Kidney glomerular epithelial cell (primary cell): ENCODE measurements at regions not wholly inside any gene's neighbourhood (a gene's known extent, or its start where the extent isn't known, plus 50 kb on each side); places are given as distances from the start of the nearest gene placed in this dataset.
"Not testable (repeated sequence)": the region's sequence is repeated elsewhere in the genome, so short reads cannot be mapped to it uniquely, and the experiment has no call there.

ENCODE experiments used
- DNase-seq: peaks from one replicate; lab custom pipeline; 2025; lab: John Stamatoyannopoulos, UW

- no peak for DNase-seq
Observed at GRCh38 chr6:19399406-19399805, 437.8 kb upstream of the ID4 start.

DNA sequence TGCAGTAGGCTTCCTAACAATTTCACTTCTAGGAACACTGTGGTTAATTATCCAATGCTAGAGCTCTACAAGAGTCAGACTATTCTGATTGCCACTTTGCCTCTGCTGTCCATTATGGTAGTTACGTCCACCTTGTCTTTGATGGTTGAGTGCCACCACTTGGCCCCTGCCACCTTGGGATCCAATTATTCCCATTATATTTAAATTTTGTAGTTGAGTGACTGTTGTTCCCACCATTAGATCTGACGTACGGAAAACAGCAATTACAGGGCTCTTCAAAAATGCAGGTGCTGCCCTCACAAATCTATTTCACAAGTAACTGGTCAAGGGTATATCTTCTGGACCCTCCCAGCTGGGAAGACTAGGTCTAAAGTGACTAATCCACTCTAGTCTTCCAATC is 432.3 kb upstream of the ID4 start:
- not testable (repeated sequence) for DNase-seq

DNA sequence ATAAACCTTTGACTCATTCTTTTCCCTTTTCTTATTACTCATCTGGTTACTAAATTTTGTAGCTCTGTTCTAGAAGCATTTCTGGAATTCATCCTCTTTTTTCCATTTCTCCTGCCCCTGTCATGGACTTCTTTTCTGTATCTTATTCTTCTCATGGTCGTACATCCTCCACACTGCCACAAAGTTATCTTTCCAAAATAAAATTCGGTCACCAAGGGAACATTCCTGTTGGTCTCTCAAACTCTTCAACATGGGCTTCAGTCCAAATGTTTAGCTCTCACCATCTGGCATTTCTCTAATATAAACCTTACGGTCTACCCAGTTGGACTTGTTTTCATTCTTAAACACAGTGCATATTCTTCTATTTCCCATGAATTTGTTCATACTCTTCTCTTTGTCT is 428.8 kb upstream of the ID4 start:
- DNase-seq, result no peak

- peak; percentile 83 for DNase-seq
Observed at GRCh38 chr6:19410481-19410880, 426.7 kb upstream of the ID4 start.

- peak; percentile 21 for DNase-seq
Observed at GRCh38 chr6:19413323-19413722, 423.8 kb upstream of the ID4 start.

DNA sequence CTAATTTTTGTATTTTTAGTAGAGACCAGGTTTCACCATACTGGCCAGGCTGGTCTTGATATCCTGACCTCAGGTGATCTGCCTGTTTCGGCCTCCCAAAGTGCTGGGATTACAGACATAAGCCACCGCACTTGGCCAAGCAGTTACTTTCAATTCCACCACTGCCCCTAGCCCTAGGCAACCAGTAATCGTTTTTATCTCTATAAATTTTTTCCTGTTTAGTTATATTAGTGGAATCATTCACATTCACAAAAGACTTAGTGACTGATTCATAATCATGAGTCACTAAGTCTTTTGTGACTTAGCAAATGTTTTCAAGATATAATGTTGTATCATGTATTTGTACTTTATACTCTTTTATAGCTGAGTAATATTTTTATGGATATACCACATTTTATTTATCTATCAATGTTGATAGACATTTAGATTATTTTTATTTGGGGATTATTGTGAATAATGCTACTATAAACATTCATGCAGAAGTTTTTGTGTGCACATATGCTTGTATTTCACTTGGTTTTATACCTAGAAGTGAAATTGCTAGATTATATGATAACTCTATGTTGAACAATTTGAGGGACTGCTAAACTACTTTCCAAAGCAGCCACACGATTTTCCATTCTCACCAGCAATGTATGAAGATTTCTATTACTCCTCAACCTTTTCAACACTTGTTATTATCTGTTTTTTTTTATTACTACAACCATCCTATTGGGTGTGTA is 421.4 kb upstream of the ID4 start:
- no peak for DNase-seq

DNA sequence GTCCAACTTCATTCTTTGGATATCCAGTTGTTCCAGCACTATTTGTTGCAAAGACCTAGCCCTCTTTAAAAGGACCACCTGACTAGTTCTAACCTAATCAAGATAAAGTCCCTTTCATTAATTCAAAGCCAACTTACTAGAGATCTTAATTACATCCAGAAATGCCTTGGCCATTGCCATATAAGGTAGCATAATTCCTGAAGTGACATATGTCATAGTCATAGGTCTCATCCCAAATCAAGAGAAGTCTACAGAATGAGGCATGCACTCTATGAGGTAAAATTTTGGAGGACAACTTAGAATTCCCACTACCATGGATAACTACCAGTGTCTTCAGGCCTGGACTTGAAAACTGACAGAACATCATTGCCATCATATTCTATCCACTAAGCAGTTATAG is 420.4 kb upstream of the ID4 start:
- DNase-seq, result no peak

DNA sequence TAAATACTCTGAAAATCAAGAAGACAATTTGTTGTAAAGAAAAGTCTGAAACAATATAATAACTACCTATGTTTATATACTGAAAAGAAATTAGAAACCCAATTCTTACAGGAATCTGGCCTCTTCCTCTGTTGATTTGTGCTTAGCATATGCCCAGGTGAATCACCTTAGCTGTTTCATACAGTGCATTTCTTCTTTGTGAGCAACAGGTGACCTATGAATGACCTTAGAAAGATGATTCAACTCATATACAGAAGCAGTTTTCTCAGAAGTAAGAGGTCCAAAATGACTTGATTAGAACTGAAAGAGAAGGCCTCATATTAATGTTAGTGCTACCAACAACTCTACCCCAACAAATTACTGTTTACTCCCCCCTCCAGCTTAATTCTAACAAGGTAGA is 419.5 kb upstream of the ID4 start:
- peak; percentile 91 for DNase-seq

DNA sequence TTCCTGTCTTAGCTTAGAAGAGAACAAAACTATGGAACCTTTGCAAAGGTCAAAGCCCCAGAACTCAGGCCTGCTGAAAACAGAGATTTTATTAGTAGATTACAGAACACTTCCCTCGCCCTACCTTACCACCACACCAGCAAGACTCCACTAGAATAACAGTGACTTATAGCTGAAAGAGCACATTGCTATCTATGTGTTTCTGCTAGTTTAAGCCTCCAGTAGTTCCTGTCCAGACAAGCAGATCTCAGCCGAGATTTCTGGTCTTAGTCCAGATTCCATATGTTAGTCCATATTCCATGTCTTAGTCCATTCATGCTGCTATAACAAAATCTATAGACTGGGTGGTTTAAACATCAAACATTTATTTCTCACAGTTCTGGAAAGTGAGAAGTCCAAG is 412.3 kb upstream of the ID4 start:
- DNase-seq, result no peak

GRCh38 chr6:19427548-19427947 is 409.6 kb upstream of the ID4 start:
- no peak for DNase-seq

DNA sequence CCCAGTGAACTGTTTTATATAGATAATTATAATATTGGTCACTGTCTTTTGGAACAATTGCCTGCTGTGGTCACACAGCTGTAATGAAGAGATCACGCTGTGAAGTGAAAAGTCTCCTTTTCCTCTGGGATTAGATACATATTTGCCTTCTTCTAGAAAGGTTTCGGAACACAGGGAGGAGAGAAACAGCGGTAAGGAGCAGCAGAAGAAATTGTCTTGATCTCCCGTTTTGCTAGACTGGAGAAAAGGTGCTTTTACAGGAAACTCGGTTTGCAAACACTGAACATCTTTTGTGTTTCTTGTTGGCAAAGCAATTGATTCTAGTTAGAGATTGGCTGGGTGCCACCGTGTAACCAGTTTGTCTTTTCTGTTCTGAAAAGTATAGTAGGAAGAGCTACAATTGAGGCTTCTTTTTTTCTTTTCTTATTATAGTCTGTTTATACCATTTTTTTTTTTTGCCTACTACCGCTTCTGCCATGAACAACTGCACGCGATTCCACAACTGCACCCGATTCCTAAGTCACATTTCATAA is 404.1 kb upstream of the ID4 start:
- DNase-seq, result no peak

GRCh38 chr6:19434065-19434464 is 403.1 kb upstream of the ID4 start:
- no peak for DNase-seq

DNA sequence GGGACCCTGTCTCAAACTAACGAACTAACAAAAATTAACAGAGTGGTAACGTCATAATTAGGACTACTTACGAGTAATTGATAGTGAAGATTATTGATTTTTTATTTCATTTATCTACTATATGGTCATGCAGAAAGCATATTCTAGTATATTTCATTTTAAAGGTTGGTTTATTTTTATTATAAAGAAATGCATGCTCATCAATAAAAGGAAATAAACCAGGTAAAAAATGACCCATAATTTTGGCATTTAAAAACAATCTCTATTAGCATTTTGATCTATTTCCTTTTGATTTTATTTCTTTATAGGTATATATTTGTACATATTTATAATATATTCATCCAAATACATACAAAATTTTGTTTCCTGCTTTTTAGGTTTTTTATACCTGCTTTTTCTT is 401.4 kb upstream of the ID4 start:
- no peak for DNase-seq

GRCh38 chr6:19438566-19439353 is 398.4 kb upstream of the ID4 start:
- no peak for DNase-seq

- no peak for DNase-seq
Observed at GRCh38 chr6:19440531-19440930, 396.6 kb upstream of the ID4 start.

DNA sequence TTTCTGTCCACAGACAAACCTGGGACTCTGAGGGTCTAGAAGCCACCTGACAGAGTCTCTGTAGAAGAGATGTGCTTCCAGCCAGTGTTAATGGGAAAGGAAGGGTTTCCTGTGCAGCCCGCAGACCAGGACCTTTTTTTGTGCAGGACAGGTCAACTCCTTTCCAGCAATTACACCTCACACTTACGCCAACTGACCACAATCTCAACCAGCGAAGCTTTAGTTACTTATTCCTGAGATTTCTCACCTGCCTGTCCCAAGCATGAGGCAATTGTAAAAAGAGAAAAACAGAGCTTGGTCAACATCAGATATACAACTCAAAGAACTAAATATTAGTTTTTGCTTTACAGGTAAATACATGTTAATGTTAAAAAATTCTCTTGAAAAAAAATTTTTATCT is 393.8 kb upstream of the ID4 start:
- no peak for DNase-seq

DNA sequence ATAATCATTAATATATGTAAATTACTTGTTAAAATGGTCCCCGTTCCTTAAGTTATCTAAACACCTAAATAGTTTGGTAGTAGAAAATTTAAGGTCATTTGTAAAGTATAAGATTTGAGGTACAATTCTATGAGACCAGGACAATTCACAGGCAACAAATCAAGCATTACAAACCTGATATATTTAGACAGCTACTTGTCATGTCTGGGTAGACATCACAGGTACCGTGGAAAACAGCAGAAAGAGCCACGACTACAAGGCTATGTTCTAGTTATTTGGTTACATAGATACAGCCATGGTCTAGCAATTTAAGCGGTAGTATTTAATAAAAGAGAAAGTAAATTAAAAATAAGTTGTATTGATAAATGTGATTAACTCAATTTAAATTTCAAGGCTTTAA is 393.1 kb upstream of the ID4 start:
- no peak for DNase-seq

DNA sequence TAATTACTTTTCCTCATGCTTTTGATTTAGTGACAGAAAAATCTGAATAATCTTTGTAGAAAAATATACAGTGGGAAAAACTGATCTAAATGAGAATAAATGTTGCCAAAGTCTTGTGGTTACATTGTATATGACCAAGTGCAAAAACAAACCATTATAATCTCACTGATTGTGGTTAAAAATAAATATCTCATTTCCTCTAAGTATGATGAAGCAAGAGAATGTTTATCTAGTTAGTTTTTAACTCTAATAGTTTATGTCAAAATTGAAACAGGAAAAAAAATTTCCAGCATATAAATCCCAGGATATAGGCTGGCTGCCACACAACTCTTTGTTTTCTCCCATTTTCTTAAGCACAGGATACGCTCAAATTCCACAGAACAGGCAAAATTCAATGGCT is 392.7 kb upstream of the ID4 start:
- DNase-seq, result no peak

GRCh38 chr6:19446570-19446969 is 390.6 kb upstream of the ID4 start:
- DNase-seq, result no peak

DNA sequence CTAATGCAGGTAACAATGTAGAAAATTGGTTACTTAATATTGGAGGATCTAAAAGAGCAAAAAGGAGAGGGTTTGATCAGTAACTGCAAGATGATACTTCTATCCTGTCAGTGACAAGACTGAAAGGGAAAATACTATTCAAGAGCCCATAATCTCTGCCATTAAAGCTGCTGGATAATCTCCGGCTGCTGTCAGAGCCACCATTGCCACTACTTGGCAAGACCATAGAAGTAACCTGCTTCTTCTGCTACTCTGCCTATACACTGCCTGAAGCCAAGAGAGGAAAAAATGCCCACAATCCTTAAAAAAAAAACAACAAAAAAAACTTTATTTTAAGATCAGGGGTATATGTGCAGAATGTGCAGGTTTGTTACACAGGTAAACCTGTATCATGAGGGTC is 386.5 kb upstream of the ID4 start:
- DNase-seq, result no peak

DNA sequence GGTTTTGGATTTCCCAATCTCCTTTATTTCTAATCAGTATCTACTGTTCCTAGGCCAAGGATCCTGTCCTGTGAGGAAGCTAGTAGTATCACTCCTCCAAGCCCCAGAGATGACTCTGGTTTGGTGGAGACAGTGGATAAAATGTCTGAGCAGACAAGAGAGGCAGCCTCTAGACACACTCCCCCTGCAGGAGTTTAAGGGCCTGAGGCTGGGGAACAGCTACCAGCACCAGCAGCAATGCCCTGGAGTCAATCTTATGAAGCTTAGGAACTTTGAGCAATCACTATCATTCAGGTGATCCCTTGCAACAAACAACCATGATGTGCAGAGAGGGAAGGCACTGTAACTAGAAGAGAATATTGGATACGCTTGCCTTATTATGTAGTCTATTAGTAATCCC is 384.7 kb upstream of the ID4 start:
- DNase-seq, result no peak

GRCh38 chr6:19454001-19454720 is 383.0 kb upstream of the ID4 start:
- no peak for DNase-seq
